Caco-2 (cell line): ENCODE measurements at regions not wholly inside any gene's neighbourhood (a gene's known extent, or its start where the extent isn't known, plus 50 kb on each side); places are given as distances from the start of the nearest gene placed in this dataset.

Experiments
- BruUV-seq: library from RNA; stranded (reverse); fragments of 400-500 nt; replicated peaks from 2 replicates; lab custom pipeline; 2021; lab: Mats Ljungman, UMichigan
- CTCF ChIA-PET: fragments of 300-600 bp; sonication (Branson Sonifier 250); formaldehyde crosslinking; loops from one replicate; lab custom pipeline; 2022; ENCODE audit warnings: antibody characterized with exemption; lab: Charles Lee
- POLR2A ChIA-PET: fragments of 300-600 bp; sonication (Branson Sonifier 250); formaldehyde crosslinking; loops from one replicate; lab custom pipeline; 2022; ENCODE audit warnings: antibody characterized with exemption; lab: Charles Lee
- DNase-seq, 2 experiments: peaks; one replicate each; pipeline versions ENCODE4 v3.0.0 to v3.0.0-alpha.2; 2020 to 2022
- H3K27me3 ChIP-seq: replicated peaks from 2 replicates; pipeline ENCODE4 v1.6.0; 2011; ENCODE audit warnings: low read length; ENCODE audit not compliant: control insufficient read depth, insufficient read depth
- H3K36me3 ChIP-seq: 2 replicates; pipeline ENCODE4 v1.5.1; 2011; ENCODE audit warnings: low read length; ENCODE audit not compliant: control insufficient read depth, insufficient read depth
- H3K4me1 ChIP-seq: fragments of 250-450 bp; sonication (Bioruptor Pico); 2 replicates; pipeline ENCODE4 v1.5.1; 2020; ENCODE audit warnings: mild to moderate bottlenecking
- H3K4me3 ChIP-seq: 2 replicates; pipeline ENCODE4 v1.5.1; 2011; ENCODE audit warnings: low read depth, mild to moderate bottlenecking, control low read depth, low read length
- H3K9me3 ChIP-seq: fragments of 250-450 bp; sonication (Bioruptor Pico); 2 replicates; pipeline ENCODE4 v1.5.1; 2020; ENCODE audit warnings: mild to moderate bottlenecking, moderate library complexity
- H3K27ac Mint-ChIP-seq: one replicate; pipeline ENCODE4 v1.8.0; 2022; ENCODE audit warnings: mixed read lengths; ENCODE audit not compliant: unreplicated experiment
- H3K27me3 Mint-ChIP-seq: one replicate; pipeline ENCODE4 v1.8.0; 2022; ENCODE audit warnings: mixed read lengths; ENCODE audit not compliant: insufficient read depth, unreplicated experiment
- H3K36me3 Mint-ChIP-seq: one replicate; pipeline ENCODE4 v1.8.0; 2022; ENCODE audit warnings: mild to moderate bottlenecking, mixed read lengths; ENCODE audit not compliant: insufficient read depth, unreplicated experiment
- H3K4me1 Mint-ChIP-seq: one replicate; pipeline ENCODE4 v1.8.0; 2022; ENCODE audit warnings: low read depth, mixed read lengths; ENCODE audit not compliant: unreplicated experiment
- H3K4me3 Mint-ChIP-seq: one replicate; pipeline ENCODE4 v1.8.0; 2022; ENCODE audit warnings: mild to moderate bottlenecking, moderate library complexity, mixed read lengths; ENCODE audit not compliant: unreplicated experiment
- H3K9me3 Mint-ChIP-seq: one replicate; pipeline ENCODE4 v1.8.0; 2022; ENCODE audit warnings: mixed read lengths; ENCODE audit not compliant: unreplicated experiment
- CTCF ChIP-seq, 2 experiments: fragments of 200-600 bp in 1 of 2; IDR thresholded peaks; 1 replicate in 1 of 2; 2 replicates in 1 of 2; pipeline versions ENCODE4 v1.5.1 to v1.8.0; 2011 to 2022; ENCODE audit warnings: antibody characterized with exemption in 1 of 2, control low read depth in 1 of 2, inconsistent platforms in 1 of 2, low read depth in 1 of 2, low read length in 1 of 2, mild to moderate bottlenecking in 1 of 2, moderate library complexity in 1 of 2; ENCODE audit not compliant: insufficient read depth in 1 of 2, severe bottlenecking in 1 of 2, unreplicated experiment in 1 of 2
- intact Hi-C: fragments of 100-400 bp; cut with micrococcal nuclease; formaldehyde crosslinking; loops from one replicate; pipeline ENCODE4 v1.10.0; 2022; ENCODE audit not compliant: unreplicated experiment

- H3K36me3 Mint-ChIP-seq: no peaks in the 10 kb centered on the region
- peaks cover 19% of the 10 kb centered on the region for H3K4me1 Mint-ChIP-seq
- intact Hi-C loops: loop anchor here (10.0 kb wide), 1 partner anchor 115 kb away; no protein-coding TSS in a partner anchor
- ChIA-PET POLR2A (no interaction called here), CTCF (no interaction called here)
- H3K27ac Mint-ChIP-seq: no peak overlapping the region
- no peak overlapping the region for H3K4me3 Mint-ChIP-seq
- TF ChIP-seq CTCF (IDR thresholded peaks at IDR 0.05; ENCODE audit: insufficient read depth in 1 of 2, low read depth in 1 of 2, low read length in 1 of 2, severe bottlenecking in 1 of 2, unreplicated experiment in 1 of 2): no peak
- no TSS peak for BruUV-seq
- DNase-seq: no peak
- no peaks in the 10 kb centered on the region for H3K27me3 Mint-ChIP-seq
- Histone ChIP-seq H3K4me1 (0 out of 2 replicates have a peak, but pooled peaks cover 3% of the 10 kb centered on the region), H3K27me3 (no peaks in the 10 kb centered on the region), H3K4me3 (no peak overlapping the region), H3K36me3 (no peaks in the 10 kb centered on the region), H3K9me3 (no peaks in the 10 kb centered on the region)
- no peaks in the 10 kb centered on the region for H3K9me3 Mint-ChIP-seq
These were observed 193.4 kb upstream of the CPHXL start for GRCh38 chr16:75919664-75920063.

- H3K27me3 Mint-ChIP-seq: no peaks in the 10 kb centered on the region
- BruUV-seq: no TSS peak
- H3K9me3 Mint-ChIP-seq: no peaks in the 10 kb centered on the region
These were observed 195.0 kb upstream of the CPHXL start for GRCh38 chr16:75921281-75921680.

GRCh38 chr16:75922250-75922649 is 196.0 kb upstream of the CPHXL start:
- no peak for TF ChIP-seq CTCF (IDR thresholded peaks at IDR 0.05; ENCODE audit: insufficient read depth in 1 of 2, low read depth in 1 of 2, low read length in 1 of 2, severe bottlenecking in 1 of 2, unreplicated experiment in 1 of 2)
- Histone ChIP-seq H3K36me3 (no peaks in the 10 kb centered on the region), H3K4me3 (no peak overlapping the region), H3K9me3 (no peaks in the 10 kb centered on the region), H3K27me3 (no peaks in the 10 kb centered on the region), H3K4me1 (0 out of 2 replicates have a peak, but pooled peaks cover 3% of the 10 kb centered on the region)
- no peak for DNase-seq
- no peaks in the 10 kb centered on the region for H3K27me3 Mint-ChIP-seq
- no peaks in the 10 kb centered on the region for H3K9me3 Mint-ChIP-seq
- ChIA-PET CTCF (no interaction called here), POLR2A (no interaction called here)
- H3K27ac Mint-ChIP-seq: no peak overlapping the region
- no peaks in the 10 kb centered on the region for H3K36me3 Mint-ChIP-seq
- intact Hi-C loops: no loop called here
- peaks cover 15% of the 10 kb centered on the region for H3K4me1 Mint-ChIP-seq
- no TSS peak for BruUV-seq
- no peak overlapping the region for H3K4me3 Mint-ChIP-seq

More at GRCh38 chr16:75921281-75921680, 195.0 kb upstream of the CPHXL start:
- ChIA-PET CTCF (interaction anchor here (0.6 kb wide), 1 partner anchor 340 kb away, joined by 3 read pairs; no protein-coding TSS in a partner anchor), POLR2A (no interaction called here)
- Mint-ChIP-seq H3K27ac (no peak overlapping the region), H3K36me3 (no peaks in the 10 kb centered on the region), H3K4me3 (no peak overlapping the region), H3K4me1 (peaks cover 19% of the 10 kb centered on the region)
- Histone ChIP-seq H3K27me3 (no peaks in the 10 kb centered on the region), H3K4me1 (0 out of 2 replicates have a peak, but pooled peaks cover 3% of the 10 kb centered on the region), H3K9me3 (no peaks in the 10 kb centered on the region), H3K4me3 (no peak overlapping the region), H3K36me3 (no peaks in the 10 kb centered on the region)
- DNase-seq: no peak
- no peak for TF ChIP-seq CTCF (IDR thresholded peaks at IDR 0.05; ENCODE audit: insufficient read depth in 1 of 2, low read depth in 1 of 2, low read length in 1 of 2, severe bottlenecking in 1 of 2, unreplicated experiment in 1 of 2)
- intact Hi-C loops: no loop called here
